SK-N-MC (cell line): ENCODE measurements at regions not wholly inside any gene's neighbourhood (a gene's known extent, or its start where the extent isn't known, plus 50 kb on each side); places are given as distances from the start of the nearest gene placed in this dataset.

ENCODE experiments used
- EZH2 ChIP-seq: fragments of 200-600 bp; sonication (generic); IDR thresholded peaks from one replicate; pipeline ENCODE4 v1.6.1; 2017; ENCODE audit warnings: antibody characterized with exemption
- POLR2AphosphoS5 ChIP-seq: IDR thresholded peaks from 2 replicates; pipeline ENCODE4 v1.6.1; 2012; ENCODE audit warnings: mild to moderate bottlenecking, low read depth, low read length, borderline replicate concordance

- TF ChIP-seq EZH2 (no peak), POLR2AphosphoS5 (no peak)
These were observed 242.3 kb upstream of the NCKAP5 start for GRCh38 chr2:133810559-133810958.
